ENCODE measurements at regions not wholly inside any gene's neighbourhood (a gene's known extent, or its start where the extent isn't known, plus 50 kb on each side); places are given as distances from the start of the nearest gene placed in this dataset.
"Not testable (repeated sequence)": the region's sequence is repeated elsewhere in the genome, so short reads cannot be mapped to it uniquely, and the experiment has no call there.

GRCh38 chr2:236826606-236827156 is 257.1 kb downstream of the ACKR3 start:
- Mint-ChIP-seq H3K9me3 (ENCODE audit: insufficient read depth) (no peaks in the 10 kb centered on the region), H3K36me3 (ENCODE audit: low read depth) (no peaks in the 10 kb centered on the region), H3K4me3 (no peak overlapping the region), H3K27ac (no peak overlapping the region), H3K4me1 (ENCODE audit: low read depth) (no peaks in the 10 kb centered on the region), H3K27me3 (ENCODE audit: low read depth) (peaks cover 2% of the 10 kb centered on the region)
- CTCF ChIA-PET = no interaction called here
- DNase-seq (no peak), ATAC-seq (no peak)
- POLR2A ChIA-PET = interaction anchor here (0.6 kb wide), 1 partner anchor 1769 kb away, joined by 3 read pairs; no protein-coding TSS in a partner anchor

DNA sequence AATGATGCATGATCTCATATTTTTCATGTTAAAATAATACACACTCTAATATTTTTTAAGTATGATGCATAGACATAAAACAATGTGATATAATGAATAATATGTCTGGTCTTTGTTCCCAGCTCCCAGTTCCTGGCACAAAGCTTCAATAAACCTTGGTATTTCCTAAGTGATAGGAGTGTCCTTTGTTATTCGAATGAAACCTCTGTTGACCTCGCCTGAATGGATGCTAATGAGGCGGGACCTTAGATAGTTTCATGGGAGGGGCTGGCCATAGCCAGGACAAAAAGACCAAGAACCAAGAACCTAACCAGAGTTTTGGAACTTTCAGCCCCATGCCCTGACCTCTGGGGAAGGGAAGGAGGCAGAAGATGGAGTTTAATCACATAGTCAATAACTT is 257.7 kb upstream of the COPS8 start:
- no peaks in the 10 kb centered on the region for H3K9me3 Mint-ChIP-seq (ENCODE audit: insufficient read depth)
- ChIA-PET CTCF (no interaction called here), POLR2A (no interaction called here)
- peaks cover 2% of the 10 kb centered on the region for H3K27me3 Mint-ChIP-seq (ENCODE audit: low read depth)
- H3K36me3 Mint-ChIP-seq (ENCODE audit: low read depth) = no peaks in the 10 kb centered on the region
- H3K27ac Mint-ChIP-seq = no peak overlapping the region
- H3K4me3 Mint-ChIP-seq = no peak overlapping the region
- H3K4me1 Mint-ChIP-seq (ENCODE audit: low read depth) = no peaks in the 10 kb centered on the region
- no peak for ATAC-seq
- no peak for DNase-seq

DNA sequence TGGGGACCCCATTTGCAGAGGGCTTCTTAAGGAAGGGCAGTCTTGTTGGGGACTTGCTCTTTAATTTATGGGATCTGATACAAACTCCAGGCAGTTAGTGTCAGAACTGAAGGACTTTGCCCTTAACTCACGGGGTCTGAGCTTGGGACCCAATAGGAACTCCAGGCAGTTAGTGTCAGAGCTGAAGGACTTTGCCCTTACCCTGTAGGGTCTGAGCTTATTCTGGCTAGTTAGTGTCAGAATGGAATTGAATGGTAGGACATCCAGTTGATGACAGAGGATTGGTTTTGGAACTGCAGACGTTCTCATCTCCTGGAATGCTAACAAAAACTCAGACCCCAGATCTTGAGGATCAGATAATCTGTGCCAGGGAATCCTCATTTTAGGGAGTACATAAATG is 256.9 kb upstream of the COPS8 start:
- DNase-seq = no peak
- POLR2A ChIA-PET = no interaction called here
- no peaks in the 10 kb centered on the region for H3K9me3 Mint-ChIP-seq (ENCODE audit: insufficient read depth)
- no peaks in the 10 kb centered on the region for H3K36me3 Mint-ChIP-seq (ENCODE audit: low read depth)
- H3K4me1 Mint-ChIP-seq (ENCODE audit: low read depth) = no peaks in the 10 kb centered on the region
- ATAC-seq = no peak
- H3K27ac Mint-ChIP-seq = no peak overlapping the region
- H3K4me3 Mint-ChIP-seq = no peak overlapping the region
- CTCF ChIA-PET = no interaction called here
- peaks cover 2% of the 10 kb centered on the region for H3K27me3 Mint-ChIP-seq (ENCODE audit: low read depth)

- H3K27me3 Mint-ChIP-seq (ENCODE audit: low read depth) = peaks cover 2% of the 10 kb centered on the region
Observed at GRCh38 chr2:236830926-236831325, 254.8 kb upstream of the COPS8 start.

GRCh38 chr2:236831698-236832097 is 254.0 kb upstream of the COPS8 start:
- Mint-ChIP-seq H3K9me3 (ENCODE audit: insufficient read depth) (no peaks in the 10 kb centered on the region), H3K27ac (no peak overlapping the region), H3K4me3 (no peak overlapping the region), H3K27me3 (ENCODE audit: low read depth) (peaks cover 2% of the 10 kb centered on the region), H3K4me1 (ENCODE audit: low read depth) (no peaks in the 10 kb centered on the region), H3K36me3 (ENCODE audit: low read depth) (no peaks in the 10 kb centered on the region)
- DNase-seq (no peak), ATAC-seq (no peak)
- POLR2A ChIA-PET = no interaction called here
- CTCF ChIA-PET = no interaction called here

More at GRCh38 chr2:236830926-236831325, 254.8 kb upstream of the COPS8 start:
- H3K27ac Mint-ChIP-seq = no peak overlapping the region
- ChIA-PET CTCF (no interaction called here), POLR2A (no interaction called here)
- H3K4me3 Mint-ChIP-seq = no peak overlapping the region
- no peak for ATAC-seq
- no peak for DNase-seq
- H3K4me1 Mint-ChIP-seq (ENCODE audit: low read depth) = no peaks in the 10 kb centered on the region
- H3K36me3 Mint-ChIP-seq (ENCODE audit: low read depth) = no peaks in the 10 kb centered on the region
- no peaks in the 10 kb centered on the region for H3K9me3 Mint-ChIP-seq (ENCODE audit: insufficient read depth)

- H3K36me3 Mint-ChIP-seq (ENCODE audit: low read depth) = no peaks in the 10 kb centered on the region
Observed at GRCh38 chr2:236833501-236834073, 252.1 kb upstream of the COPS8 start.

DNA sequence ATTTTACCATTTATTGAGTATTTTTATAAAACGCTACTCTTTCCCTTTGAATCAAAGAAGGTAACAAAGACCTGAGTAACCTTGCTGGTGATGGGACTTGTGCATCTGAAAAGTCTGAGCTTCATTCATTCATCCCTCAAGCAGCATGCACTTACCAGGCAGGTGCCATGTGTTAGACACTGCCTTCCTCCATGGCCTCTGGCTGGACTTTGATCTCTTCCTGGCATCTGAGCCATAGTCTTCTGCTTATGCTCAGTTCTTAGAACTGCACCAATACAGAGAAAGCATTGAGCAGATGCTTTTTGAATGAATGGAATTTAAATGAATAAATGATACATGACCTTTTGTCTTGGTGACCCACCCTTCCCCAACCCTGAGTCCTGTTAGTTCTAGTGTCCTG is 251.4 kb upstream of the COPS8 start:
- ATAC-seq = no peak
- Mint-ChIP-seq H3K36me3 (ENCODE audit: low read depth) (no peaks in the 10 kb centered on the region), H3K9me3 (ENCODE audit: insufficient read depth) (no peaks in the 10 kb centered on the region), H3K4me3 (no peak overlapping the region), H3K27me3 (ENCODE audit: low read depth) (no peaks in the 10 kb centered on the region), H3K4me1 (ENCODE audit: low read depth) (no peaks in the 10 kb centered on the region), H3K27ac (no peak overlapping the region)
- CTCF ChIA-PET = no interaction called here
- DNase-seq = no peak
- POLR2A ChIA-PET = no interaction called here

More at GRCh38 chr2:236833501-236834073, 252.1 kb upstream of the COPS8 start:
- DNase-seq (no peak), ATAC-seq (no peak)
- H3K4me3 Mint-ChIP-seq = no peak overlapping the region
- no peak overlapping the region for H3K27ac Mint-ChIP-seq
- CTCF ChIA-PET = no interaction called here
- no peaks in the 10 kb centered on the region for H3K4me1 Mint-ChIP-seq (ENCODE audit: low read depth)
- H3K27me3 Mint-ChIP-seq (ENCODE audit: low read depth) = no peaks in the 10 kb centered on the region
- no peaks in the 10 kb centered on the region for H3K9me3 Mint-ChIP-seq (ENCODE audit: insufficient read depth)
- POLR2A ChIA-PET = no interaction called here

GRCh38 chr2:236835307-236836024 is 250.2 kb upstream of the COPS8 start:
- no peaks in the 10 kb centered on the region for H3K36me3 Mint-ChIP-seq (ENCODE audit: low read depth)
- H3K9me3 Mint-ChIP-seq (ENCODE audit: insufficient read depth) = no peaks in the 10 kb centered on the region
- no peaks in the 10 kb centered on the region for H3K4me1 Mint-ChIP-seq (ENCODE audit: low read depth)
- H3K27me3 Mint-ChIP-seq (ENCODE audit: low read depth) = peaks cover 2% of the 10 kb centered on the region
- H3K27ac Mint-ChIP-seq = no peak overlapping the region
- no peak for ATAC-seq
- ChIA-PET CTCF (no interaction called here), POLR2A (no interaction called here)
- no peak for DNase-seq
- no peak overlapping the region for H3K4me3 Mint-ChIP-seq

DNA sequence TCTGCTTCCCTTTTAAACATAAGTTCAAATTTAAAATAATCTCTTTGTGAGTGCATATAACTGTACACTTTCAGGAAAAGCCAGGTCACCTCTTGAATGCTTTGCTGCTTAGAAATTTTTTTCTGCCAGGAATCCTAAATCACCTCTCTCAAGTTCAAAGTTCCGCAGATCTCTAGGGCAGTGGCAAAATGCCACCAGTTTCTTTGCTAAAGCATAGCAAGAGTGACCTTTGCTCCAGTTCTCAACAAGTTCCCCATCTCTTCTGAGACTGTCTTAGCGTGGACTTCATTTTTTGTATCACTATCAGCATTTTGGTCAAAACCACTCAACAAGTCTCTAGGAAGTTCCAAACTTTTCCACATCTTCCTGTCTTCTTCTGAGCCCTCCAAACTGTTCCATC is 249.7 kb upstream of the COPS8 start:
- H3K9me3 Mint-ChIP-seq (ENCODE audit: insufficient read depth); H3K27me3 Mint-ChIP-seq (ENCODE audit: low read depth); H3K4me3 Mint-ChIP-seq; H3K4me1 Mint-ChIP-seq (ENCODE audit: low read depth); H3K36me3 Mint-ChIP-seq (ENCODE audit: low read depth); H3K27ac Mint-ChIP-seq; ATAC-seq; DNase-seq; CTCF ChIA-PET; POLR2A ChIA-PET: not testable (repeated sequence)

GRCh38 chr2:236840215-236840614 is 245.5 kb upstream of the COPS8 start:
- Mint-ChIP-seq H3K4me3 (no peak overlapping the region), H3K27me3 (ENCODE audit: low read depth) (peaks cover 2% of the 10 kb centered on the region), H3K27ac (no peak overlapping the region), H3K36me3 (ENCODE audit: low read depth) (no peaks in the 10 kb centered on the region), H3K4me1 (ENCODE audit: low read depth) (no peaks in the 10 kb centered on the region), H3K9me3 (ENCODE audit: insufficient read depth) (no peaks in the 10 kb centered on the region)
- ATAC-seq (no peak), DNase-seq (no peak)
- ChIA-PET CTCF (interaction anchor here (1.7 kb wide), 1 partner anchor 328 kb away, joined by 4 read pairs; no protein-coding TSS in a partner anchor), POLR2A (no interaction called here)

DNA sequence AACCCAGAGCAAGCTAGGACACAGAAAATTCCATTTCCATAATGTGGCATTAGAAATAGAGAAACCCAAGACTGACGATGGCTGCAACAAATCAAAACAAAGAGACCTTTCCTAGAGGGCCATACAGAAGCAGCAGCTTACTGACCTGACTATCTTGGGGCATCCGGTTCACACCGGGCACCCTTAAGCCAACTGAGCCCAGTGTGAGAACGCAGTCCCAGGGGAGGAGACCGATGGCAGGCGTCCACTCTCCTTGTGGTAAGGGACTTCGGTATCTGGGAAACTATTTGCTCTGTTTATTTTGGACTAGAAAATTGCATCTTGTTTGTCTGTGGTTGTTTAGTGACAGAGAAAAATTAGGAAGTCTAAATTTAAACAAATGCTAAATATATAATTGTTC is 244.8 kb upstream of the COPS8 start:
- ChIA-PET CTCF (no interaction called here), POLR2A (no interaction called here)
- Mint-ChIP-seq H3K4me3 (no peak overlapping the region), H3K9me3 (ENCODE audit: insufficient read depth) (no peaks in the 10 kb centered on the region), H3K27ac (no peak overlapping the region), H3K36me3 (ENCODE audit: low read depth) (no peaks in the 10 kb centered on the region), H3K27me3 (ENCODE audit: low read depth) (peaks cover 2% of the 10 kb centered on the region), H3K4me1 (ENCODE audit: low read depth) (no peaks in the 10 kb centered on the region)
- DNase-seq (no peak), ATAC-seq (no peak)

GRCh38 chr2:236841389-236841788 is 244.3 kb upstream of the COPS8 start:
- ChIA-PET POLR2A (no interaction called here), CTCF (no interaction called here)
- peaks cover 2% of the 10 kb centered on the region for H3K27me3 Mint-ChIP-seq (ENCODE audit: low read depth)
- no peaks in the 10 kb centered on the region for H3K9me3 Mint-ChIP-seq (ENCODE audit: insufficient read depth)
- DNase-seq (no peak), ATAC-seq (no peak)
- no peak overlapping the region for H3K4me3 Mint-ChIP-seq
- no peak overlapping the region for H3K27ac Mint-ChIP-seq
- no peaks in the 10 kb centered on the region for H3K36me3 Mint-ChIP-seq (ENCODE audit: low read depth)
- H3K4me1 Mint-ChIP-seq (ENCODE audit: low read depth) = no peaks in the 10 kb centered on the region

Measured in activated CD8-positive, alpha-beta T cell treated with anti-CD3 and anti-CD28 coated beads, Interleukin-2, amount 10 ng/mL, durations not matched to agents 7 days and 5 days (primary cell).